K562 (cell line): ENCODE measurements at regions not wholly inside any gene's neighbourhood (a gene's known extent, or its start where the extent isn't known, plus 50 kb on each side); places are given as distances from the start of the nearest gene placed in this dataset.

ENCODE experiments used
- BHLHE40 ChIP-seq: IDR thresholded peaks from 2 replicates; pipeline ENCODE4 v1.6.1; 2011; ENCODE audit warnings: low read length, improper control_type of control experiment
- CBX2 ChIP-seq: fragments of 200-600 bp; sonication (generic); IDR thresholded peaks from one replicate; pipeline ENCODE4 v1.6.1; 2012; ENCODE audit warnings: mild to moderate bottlenecking, low read length, inconsistent platforms; ENCODE audit not compliant: insufficient read depth, poor library complexity, severe bottlenecking
- ELF1 ChIP-seq: fragments of 200-800 bp; sonication (Bioruptor generic); IDR thresholded peaks from 2 replicates; pipeline ENCODE4 v1.6.1; 2016; ENCODE audit warnings: missing genetic modification characterization, missing compliant biosample characterization
- HDAC1 ChIP-seq, 2 experiments: fragments of 450-650 bp; IDR thresholded peaks; 2 replicates each; pipeline ENCODE4 v1.6.1; 2016 to 2017; ENCODE audit warnings: inconsistent platforms in 1 of 2, mild to moderate bottlenecking in 1 of 2, moderate library complexity in 1 of 2
- HNRNPH1 ChIP-seq: fragments of 200-400 bp; formaldehyde crosslinking; optimal IDR thresholded peaks from 2 replicates; pipeline ENCODE3; 2017; ENCODE audit warnings: low read depth, mild to moderate bottlenecking, low read length, moderate library complexity
- MBD2 ChIP-seq: sonication (generic); IDR thresholded peaks from 2 replicates; pipeline ENCODE4 v1.6.1; 2016; ENCODE audit warnings: low read depth, borderline replicate concordance
- MED1 ChIP-seq: sonication (generic); formaldehyde crosslinking; IDR thresholded peaks from 2 replicates; pipeline ENCODE4 v1.8.1; 2023; ENCODE audit warnings: missing genetic modification reagents, borderline replicate concordance
- NCOR1 ChIP-seq: fragments of 450-650 bp; IDR thresholded peaks from 2 replicates; pipeline ENCODE4 v1.6.1; 2016; ENCODE audit warnings: mild to moderate bottlenecking, moderate library complexity
- NR1H2 ChIP-seq: sonication (generic); formaldehyde crosslinking; IDR thresholded peaks from 2 replicates; pipeline ENCODE4 v1.4.0; 2020; ENCODE audit warnings: mild to moderate bottlenecking, missing genetic modification reagents
- NR3C1 ChIP-seq: sonication (generic); formaldehyde crosslinking; IDR thresholded peaks from 2 replicates; pipeline ENCODE4 v1.8.1; 2022; ENCODE audit warnings: missing genetic modification reagents
- POLR3G ChIP-seq: IDR thresholded peaks from 2 replicates; pipeline ENCODE4 v1.6.1; 2011; ENCODE audit not compliant: insufficient read length, insufficient replicate concordance; ENCODE audit errors: extremely low read depth
- PURB ChIP-seq: sonication (generic); formaldehyde crosslinking; IDR thresholded peaks from 2 replicates; pipeline ENCODE4 v1.9.0; 2021; ENCODE audit warnings: low read depth, mild to moderate bottlenecking, missing genetic modification reagents
- SIN3B ChIP-seq: fragments of 450-650 bp; IDR thresholded peaks from 2 replicates; pipeline ENCODE4 v1.6.1; 2017; ENCODE audit warnings: low read depth, mild to moderate bottlenecking, moderate library complexity
- SRSF9 ChIP-seq: fragments of 200-400 bp; formaldehyde crosslinking; IDR thresholded peaks from 2 replicates; pipeline ENCODE4 v1.6.1; 2017; ENCODE audit warnings: low read depth, low read length, borderline replicate concordance
- ZBTB7A ChIP-seq: IDR thresholded peaks from 2 replicates; pipeline ENCODE4 v1.6.1; 2011; ENCODE audit warnings: low read depth, mild to moderate bottlenecking, low read length, moderate library complexity, borderline replicate concordance; ENCODE audit not compliant: control insufficient read depth
- ZKSCAN1 ChIP-seq: fragments of 150-350 bp; IDR thresholded peaks from 2 replicates; pipeline ENCODE4 v1.6.1; 2016; ENCODE audit warnings: low read depth, low read length
- ZNF146 ChIP-seq: IDR thresholded peaks from one replicate; pipeline ENCODE4 v1.6.1; 2018; ENCODE audit warnings: missing compliant biosample characterization; ENCODE audit not compliant: unreplicated experiment
- ZNF583 ChIP-seq: fragments of 250-450 bp; sonication (Bioruptor Pico); IDR thresholded peaks from 2 replicates; pipeline ENCODE4 v1.4.0; 2020
- ZNF644 ChIP-seq: fragments of 200-800 bp; sonication (Bioruptor generic); IDR thresholded peaks from 2 replicates; pipeline ENCODE4 v1.6.1; 2016; ENCODE audit warnings: low read depth, missing genetic modification characterization, missing compliant biosample characterization
- ZNF695 ChIP-seq: fragments of 450-650 bp; formaldehyde crosslinking; IDR thresholded peaks from 2 replicates; pipeline ENCODE4 v1.4.0; 2020; ENCODE audit warnings: mild to moderate bottlenecking, moderate library complexity
- TF ChIP-seq, protein P1 (sequence below): fragments of 450-650 bp; formaldehyde crosslinking; IDR thresholded peaks from 2 replicates; pipeline ENCODE4 v1.4.0; 2020; ENCODE audit warnings: mild to moderate bottlenecking
- TF ChIP-seq, protein P2 (sequence below), 2 experiments: fragments of 450-650 bp; conservative IDR thresholded peaks; 2 replicates each; pipeline ENCODE4 v1.6.1; 2017; ENCODE audit warnings: mild to moderate bottlenecking in 2 of 2, moderate library complexity in 2 of 2
- TF ChIP-seq, protein P3 (sequence below): fragments of 450-650 bp; formaldehyde crosslinking; IDR thresholded peaks from 2 replicates; pipeline ENCODE4 v1.4.0; 2022; ENCODE audit warnings: missing genetic modification characterization
- TF ChIP-seq, protein P4 (sequence below): sonication (generic); formaldehyde crosslinking; IDR thresholded peaks from 2 replicates; pipeline ENCODE4 v1.9.0; 2022; ENCODE audit warnings: mild to moderate bottlenecking, missing genetic modification reagents
- TF ChIP-seq, protein P5 (sequence below): IDR thresholded peaks from 2 replicates; pipeline ENCODE4 v1.6.1; 2011; ENCODE audit not compliant: insufficient read length; ENCODE audit errors: extremely low read depth

DNA sequence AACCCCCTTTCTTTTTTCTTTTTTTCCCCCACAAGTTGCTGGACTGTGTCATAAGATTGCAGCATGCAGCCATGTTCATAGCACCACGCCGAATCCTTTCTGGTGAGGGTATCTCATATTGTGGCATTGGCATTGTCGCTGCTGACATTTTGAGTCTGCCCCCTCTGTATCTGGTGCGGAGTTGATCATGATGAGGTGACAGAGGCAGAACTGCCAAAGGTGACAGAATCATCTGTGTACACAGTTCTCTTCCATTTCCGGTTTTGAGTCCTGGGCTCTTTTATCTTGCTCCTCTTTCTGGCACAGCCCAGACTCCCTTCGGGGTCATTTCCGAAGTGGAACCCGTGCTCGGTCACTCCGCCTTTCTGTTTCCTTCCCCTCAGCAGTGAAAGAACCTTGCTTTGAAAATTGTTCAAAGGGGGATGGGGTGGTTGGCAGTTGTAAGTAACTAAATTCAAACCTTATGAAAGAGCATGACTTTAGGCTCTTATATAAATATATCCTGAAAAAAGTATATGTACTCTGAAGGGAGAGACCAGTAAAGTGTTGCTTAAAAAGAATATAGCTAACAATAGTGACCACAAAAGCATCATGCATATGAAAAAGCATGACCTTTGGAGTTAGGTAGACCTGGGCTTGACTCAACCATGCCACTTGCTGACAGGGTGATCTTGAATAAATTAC, 55.0 kb upstream of the BMP2K start (continued):
- no peak for TF ChIP-seq ZNF695 (CRISPR knock-in tag)
- TF ChIP-seq, protein P1, sequence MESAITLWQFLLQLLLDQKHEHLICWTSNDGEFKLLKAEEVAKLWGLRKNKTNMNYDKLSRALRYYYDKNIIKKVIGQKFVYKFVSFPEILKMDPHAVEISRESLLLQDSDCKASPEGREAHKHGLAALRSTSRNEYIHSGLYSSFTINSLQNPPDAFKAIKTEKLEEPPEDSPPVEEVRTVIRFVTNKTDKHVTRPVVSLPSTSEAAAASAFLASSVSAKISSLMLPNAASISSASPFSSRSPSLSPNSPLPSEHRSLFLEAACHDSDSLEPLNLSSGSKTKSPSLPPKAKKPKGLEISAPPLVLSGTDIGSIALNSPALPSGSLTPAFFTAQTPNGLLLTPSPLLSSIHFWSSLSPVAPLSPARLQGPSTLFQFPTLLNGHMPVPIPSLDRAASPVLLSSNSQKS (CRISPR knock-in tag), result no peak
- no peak for TF ChIP-seq SRSF9
- TF ChIP-seq ZBTB7A, result no peak
- TF ChIP-seq MBD2, result peak; percentile 51
- TF ChIP-seq HNRNPH1, result no peak
- TF ChIP-seq, protein P2, sequence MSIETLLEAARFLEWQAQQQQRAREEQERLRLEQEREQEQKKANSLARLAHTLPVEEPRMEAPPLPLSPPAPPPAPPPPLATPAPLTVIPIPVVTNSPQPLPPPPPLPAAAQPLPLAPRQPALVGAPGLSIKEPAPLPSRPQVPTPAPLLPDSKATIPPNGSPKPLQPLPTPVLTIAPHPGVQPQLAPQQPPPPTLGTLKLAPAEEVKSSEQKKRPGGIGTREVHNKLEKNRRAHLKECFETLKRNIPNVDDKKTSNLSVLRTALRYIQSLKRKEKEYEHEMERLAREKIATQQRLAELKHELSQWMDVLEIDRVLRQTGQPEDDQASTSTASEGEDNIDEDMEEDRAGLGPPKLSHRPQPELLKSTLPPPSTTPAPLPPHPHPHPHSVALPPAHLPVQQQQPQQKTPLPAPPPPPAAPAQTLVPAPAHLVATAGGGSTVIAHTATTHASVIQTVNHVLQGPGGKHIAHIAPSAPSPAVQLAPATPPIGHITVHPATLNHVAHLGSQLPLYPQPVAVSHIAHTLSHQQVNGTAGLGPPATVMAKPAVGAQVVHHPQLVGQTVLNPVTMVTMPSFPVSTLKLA (conservative IDR thresholded peaks at IDR 0.05), result peak; percentile 53 to 77; a peak in 2 of 4 replicates
- peak; percentile 77 for TF ChIP-seq BHLHE40
- TF ChIP-seq SIN3B, result no peak
- TF ChIP-seq, protein P3, sequence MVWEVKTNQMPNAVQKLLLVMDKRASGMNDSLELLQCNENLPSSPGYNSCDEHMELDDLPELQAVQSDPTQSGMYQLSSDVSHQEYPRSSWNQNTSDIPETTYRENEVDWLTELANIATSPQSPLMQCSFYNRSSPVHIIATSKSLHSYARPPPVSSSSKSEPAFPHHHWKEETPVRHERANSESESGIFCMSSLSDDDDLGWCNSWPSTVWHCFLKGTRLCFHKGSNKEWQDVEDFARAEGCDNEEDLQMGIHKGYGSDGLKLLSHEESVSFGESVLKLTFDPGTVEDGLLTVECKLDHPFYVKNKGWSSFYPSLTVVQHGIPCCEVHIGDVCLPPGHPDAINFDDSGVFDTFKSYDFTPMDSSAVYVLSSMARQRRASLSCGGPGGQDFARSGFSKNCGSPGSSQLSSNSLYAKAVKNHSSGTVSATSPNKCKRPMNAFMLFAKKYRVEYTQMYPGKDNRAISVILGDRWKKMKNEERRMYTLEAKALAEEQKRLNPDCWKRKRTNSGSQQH (CRISPR knock-in tag), result peak; percentile 44; the same call in 1 of the 2 replicates
- TF ChIP-seq ZNF583 (CRISPR knock-in tag), result peak; percentile 46; the same call in 1 of the 2 replicates
- TF ChIP-seq POLR3G, result no peak
- TF ChIP-seq PURB (CRISPR knock-in tag), result no peak
- TF ChIP-seq NR3C1, result no peak
- TF ChIP-seq ZKSCAN1, result no peak
- no peak for TF ChIP-seq ZNF146
- TF ChIP-seq ZNF644 (tag), result no peak
- peak in 1 of 2 experiments; percentile 78; a peak in 2 of 4 replicates for TF ChIP-seq HDAC1 (IDR thresholded peaks at IDR 0.05)
- TF ChIP-seq, protein P4, sequence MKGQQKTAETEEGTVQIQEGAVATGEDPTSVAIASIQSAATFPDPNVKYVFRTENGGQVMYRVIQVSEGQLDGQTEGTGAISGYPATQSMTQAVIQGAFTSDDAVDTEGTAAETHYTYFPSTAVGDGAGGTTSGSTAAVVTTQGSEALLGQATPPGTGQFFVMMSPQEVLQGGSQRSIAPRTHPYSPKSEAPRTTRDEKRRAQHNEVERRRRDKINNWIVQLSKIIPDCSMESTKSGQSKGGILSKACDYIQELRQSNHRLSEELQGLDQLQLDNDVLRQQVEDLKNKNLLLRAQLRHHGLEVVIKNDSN (CRISPR knock-in tag), result no peak
- no peak for TF ChIP-seq MED1 (CRISPR knock-in tag)
- peak; percentile 90 for TF ChIP-seq NCOR1
- no peak for TF ChIP-seq CBX2
- TF ChIP-seq NR1H2 (CRISPR knock-in tag), result no peak
- peak; percentile 84 for TF ChIP-seq ELF1 (tag)
- TF ChIP-seq, protein P5, sequence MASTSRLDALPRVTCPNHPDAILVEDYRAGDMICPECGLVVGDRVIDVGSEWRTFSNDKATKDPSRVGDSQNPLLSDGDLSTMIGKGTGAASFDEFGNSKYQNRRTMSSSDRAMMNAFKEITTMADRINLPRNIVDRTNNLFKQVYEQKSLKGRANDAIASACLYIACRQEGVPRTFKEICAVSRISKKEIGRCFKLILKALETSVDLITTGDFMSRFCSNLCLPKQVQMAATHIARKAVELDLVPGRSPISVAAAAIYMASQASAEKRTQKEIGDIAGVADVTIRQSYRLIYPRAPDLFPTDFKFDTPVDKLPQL, result no peak
